Stomach (tissue), 4 donors: ENCODE measurements at regions not wholly inside any gene's neighbourhood (a gene's known extent, or its start where the extent isn't known, plus 50 kb on each side); places are given as distances from the start of the nearest gene placed in this dataset.

Experiments used
- CTCF ChIP-seq, 7 experiments: fragments of 450-650 bp in 4 of 7; fragments of 200-600 bp in 3 of 7; sonication (generic) in 3 of 7; IDR thresholded peaks; one replicate each; pipeline ENCODE4 v1.5.1; 2016 to 2019; ENCODE audit warnings: antibody characterized with exemption in 7 of 7, control low read depth in 2 of 7, mild to moderate bottlenecking in 1 of 7
- EP300 ChIP-seq: sonication (generic); formaldehyde crosslinking; IDR thresholded peaks from one replicate; pipeline ENCODE4 v1.6.1; 2017; ENCODE audit warnings: antibody characterized with exemption
- POLR2A ChIP-seq, 4 donors: fragments of 450-650 bp; IDR thresholded peaks; one replicate each; pipeline ENCODE4 v1.6.1; 2016; ENCODE audit warnings: antibody characterized with exemption in 4 of 4, control low read depth in 2 of 4, mild to moderate bottlenecking in 1 of 4, moderate library complexity in 1 of 4
- POLR2AphosphoS5 ChIP-seq, 3 donors: sonication (generic); formaldehyde crosslinking; IDR thresholded peaks; one replicate each; pipeline ENCODE4 v1.6.1; 2016; ENCODE audit warnings: antibody characterized with exemption in 3 of 3

GRCh38 chr20:47849596-47849995 is 64.3 kb upstream of the SULF2 start:
- no peak for TF ChIP-seq CTCF (IDR thresholded peaks at IDR 0.05)
- no peak for TF ChIP-seq EP300
- TF ChIP-seq POLR2AphosphoS5 (IDR thresholded peaks at IDR 0.05): no peak
- TF ChIP-seq POLR2A (IDR thresholded peaks at IDR 0.05): no peak
